ENCODE measurements at regions not wholly inside any gene's neighbourhood (a gene's known extent, or its start where the extent isn't known, plus 50 kb on each side); places are given as distances from the start of the nearest gene placed in this dataset.

DNA sequence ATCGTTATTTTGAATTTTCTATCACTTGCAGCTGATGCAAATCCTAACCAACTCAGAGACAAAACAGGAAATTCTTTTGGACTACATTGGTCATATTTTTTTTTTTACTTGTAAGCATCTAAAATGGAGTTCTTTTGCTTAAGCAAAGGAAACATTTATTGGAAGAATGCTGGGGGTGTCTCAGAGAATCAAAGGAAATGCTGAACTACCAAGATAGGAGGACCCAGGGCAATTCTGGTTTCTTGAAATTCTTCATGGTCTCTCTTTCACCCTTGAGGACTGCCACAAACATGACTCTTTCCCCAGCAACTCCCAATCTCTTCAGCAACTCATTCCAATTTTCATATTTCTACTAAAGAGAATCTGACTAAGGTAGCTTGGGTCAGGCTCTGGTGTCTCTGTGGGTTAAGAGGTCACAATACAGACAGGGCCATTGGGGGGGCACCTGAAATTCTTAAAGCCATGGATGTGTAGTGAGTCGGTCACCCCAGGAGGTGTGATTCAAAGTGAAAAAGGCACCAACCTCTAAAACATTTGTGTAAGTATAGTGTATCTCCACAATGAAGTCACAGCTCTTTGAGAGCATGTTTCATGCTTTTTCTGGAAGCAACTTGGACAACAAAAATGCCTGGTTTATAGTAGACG, 171.1 kb upstream of the FGGY start:
- ChIA-PET POLR2A (no interaction called here), CTCF (ENCODE audit: low intra/inter-chr PET ratio) (interaction anchor here (0.6 kb wide), 1 partner anchor 1743 kb away, joined by 3 read pairs; no protein-coding TSS in a partner anchor)
- H4K20me1 ChIP-seq (replicated peaks; ENCODE audit: control insufficient read depth, insufficient read depth, low read length), result no peaks in the 10 kb centered on the region
- BruUV-seq (replicated peaks), result no TSS peak
- H3K36me3 ChIP-seq (ENCODE audit: control insufficient read depth, insufficient read depth, low read length), result no peaks in the 10 kb centered on the region
- ATAC-seq (no peak), FAIRE-seq (no peak), DNase-seq (ENCODE audit: extremely low read depth in 1 of 4, low spot score in 3 of 4) (no peak)
- H3K4me1 ChIP-seq (replicated peaks in 1 of 2; ENCODE audit: control insufficient read depth in 2 of 2, insufficient read depth in 2 of 2, low read length in 2 of 2), result no peaks in the 10 kb centered on the region; a peak in 1 of 5 replicates
- H3K9ac ChIP-seq (ENCODE audit: insufficient read depth in 1 of 2, low read depth in 2 of 2, low read length in 2 of 2), result no peak overlapping the region
- H3K4me2 ChIP-seq (ENCODE audit: insufficient read depth, low read length), result no peak overlapping the region
- in situ Hi-C loops (cut with MboI), result no loop called here
- no peaks in the 10 kb centered on the region for H3K79me2 ChIP-seq (ENCODE audit: control insufficient read depth, insufficient read depth, low read length)
- H3K4me3 ChIP-seq, result no peak overlapping the region
- no peaks in the 10 kb centered on the region for H3K9me1 ChIP-seq (ENCODE audit: control insufficient read depth, insufficient read depth, low read length)
- no peaks in the 10 kb centered on the region for H3K9me3 ChIP-seq (replicated peaks; ENCODE audit: control insufficient read depth, insufficient read depth, low read depth, low read length)
- 0 out of 5 replicates have a peak, but pooled peaks cover 0 to 5% of the 10 kb centered on the region in 2 experiments for H3K27me3 ChIP-seq (ENCODE audit: control insufficient read depth in 2 of 2, insufficient read depth in 2 of 2, low read length in 2 of 2)
- TF ChIP-seq TAF1 (IDR thresholded peaks at IDR 0.05; ENCODE audit: control insufficient read depth, extremely low read depth, insufficient read depth, low read length, severe bottlenecking) (no peak), SIN3B (IDR thresholded peaks at IDR 0.05; ENCODE audit: low read depth) (no peak), ZNF586 (CRISPR knock-in tag; conservative IDR thresholded peaks at IDR 0.05) (no peak), HMGN3 (IDR thresholded peaks at IDR 0.05; ENCODE audit: borderline replicate concordance, extremely low read depth, insufficient read length, low read depth, low read length) (no peak), ZNF830 (CRISPR knock-in tag; IDR thresholded peaks at IDR 0.05) (no peak), ZNF561 (CRISPR knock-in tag; conservative IDR thresholded peaks at IDR 0.05) (no peak)
- 5% methylated on average over 3 of the region's 3 CpGs for WGBS (ENCODE audit: insufficient coverage, low coverage, missing lambda C conversion rate)
- H3K27ac ChIP-seq (ENCODE audit: extremely low read depth, low read depth, low read length), result no peak overlapping the region
- no peak overlapping the region for H2AFZ ChIP-seq (ENCODE audit: low read depth, low read length)
- intact Hi-C loops (cut with micrococcal nuclease), result no loop called here
